ENCODE measurements at regions not wholly inside any gene's neighbourhood (a gene's known extent, or its start where the extent isn't known, plus 50 kb on each side); places are given as distances from the start of the nearest gene placed in this dataset.

DNA sequence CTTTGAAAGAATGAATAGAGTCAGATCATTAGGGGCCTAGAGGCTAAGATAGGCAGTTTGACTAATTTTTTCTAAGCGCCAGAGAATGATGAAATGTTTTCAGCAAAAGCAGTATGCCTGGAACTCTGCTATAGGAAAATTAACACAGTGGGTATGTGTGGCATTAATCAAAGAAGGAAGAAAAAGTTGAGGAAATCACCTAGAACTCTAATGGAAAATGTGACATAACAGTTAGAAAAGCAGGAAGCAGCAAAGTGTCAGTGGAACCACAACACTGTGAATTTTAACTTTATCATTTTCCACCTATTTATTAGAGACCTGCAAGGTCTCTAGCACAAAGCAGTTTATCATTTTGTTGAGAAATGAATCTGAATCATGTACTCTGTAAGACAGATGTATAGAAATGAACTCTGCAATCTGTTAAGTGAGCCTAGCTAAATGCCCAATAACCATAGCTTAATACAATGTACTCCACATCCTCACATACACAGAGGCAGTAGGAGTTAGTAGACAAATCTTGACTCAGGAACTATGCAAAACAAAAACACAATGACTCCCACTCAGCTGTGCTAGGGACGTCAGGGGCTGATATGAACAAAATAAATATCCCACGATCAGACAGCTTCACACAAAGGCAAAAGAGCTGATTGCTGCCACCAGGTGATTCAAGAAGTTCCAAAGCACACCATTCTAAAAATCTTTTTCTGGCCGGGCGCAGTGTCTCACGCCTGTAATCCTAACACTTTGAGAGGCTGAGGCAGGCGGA lies 500.7 kb upstream of the NFIA start:
- TF ChIP-seq, protein P1, sequence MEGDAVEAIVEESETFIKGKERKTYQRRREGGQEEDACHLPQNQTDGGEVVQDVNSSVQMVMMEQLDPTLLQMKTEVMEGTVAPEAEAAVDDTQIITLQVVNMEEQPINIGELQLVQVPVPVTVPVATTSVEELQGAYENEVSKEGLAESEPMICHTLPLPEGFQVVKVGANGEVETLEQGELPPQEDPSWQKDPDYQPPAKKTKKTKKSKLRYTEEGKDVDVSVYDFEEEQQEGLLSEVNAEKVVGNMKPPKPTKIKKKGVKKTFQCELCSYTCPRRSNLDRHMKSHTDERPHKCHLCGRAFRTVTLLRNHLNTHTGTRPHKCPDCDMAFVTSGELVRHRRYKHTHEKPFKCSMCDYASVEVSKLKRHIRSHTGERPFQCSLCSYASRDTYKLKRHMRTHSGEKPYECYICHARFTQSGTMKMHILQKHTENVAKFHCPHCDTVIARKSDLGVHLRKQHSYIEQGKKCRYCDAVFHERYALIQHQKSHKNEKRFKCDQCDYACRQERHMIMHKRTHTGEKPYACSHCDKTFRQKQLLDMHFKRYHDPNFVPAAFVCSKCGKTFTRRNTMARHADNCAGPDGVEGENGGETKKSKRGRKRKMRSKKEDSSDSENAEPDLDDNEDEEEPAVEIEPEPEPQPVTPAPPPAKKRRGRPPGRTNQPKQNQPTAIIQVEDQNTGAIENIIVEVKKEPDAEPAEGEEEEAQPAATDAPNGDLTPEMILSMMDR (IDR thresholded peaks at IDR 0.05; ENCODE audit: insufficient read depth, low read length, poor library complexity, severe bottlenecking), result no peak
- no peak for TF ChIP-seq EZH2phosphoT487 (conservative IDR thresholded peaks at IDR 0.05; ENCODE audit: low read length)

Data from SU-DHL-6 (cell line).